HG02642 (cell line): ENCODE measurements at regions not wholly inside any gene's neighbourhood (a gene's known extent, or its start where the extent isn't known, plus 50 kb on each side); places are given as distances from the start of the nearest gene placed in this dataset.
"Not testable (repeated sequence)": the region's sequence is repeated elsewhere in the genome, so short reads cannot be mapped to it uniquely, and the experiment has no call there.

ENCODE experiments used
- ATAC-seq: cut with Tn5 transposase; IDR thresholded peaks from one replicate; pipeline ENCODE4 v1.9.1; 2021; ENCODE audit warnings: mild to moderate bottlenecking; ENCODE audit not compliant: unreplicated experiment, poor library complexity

DNA sequence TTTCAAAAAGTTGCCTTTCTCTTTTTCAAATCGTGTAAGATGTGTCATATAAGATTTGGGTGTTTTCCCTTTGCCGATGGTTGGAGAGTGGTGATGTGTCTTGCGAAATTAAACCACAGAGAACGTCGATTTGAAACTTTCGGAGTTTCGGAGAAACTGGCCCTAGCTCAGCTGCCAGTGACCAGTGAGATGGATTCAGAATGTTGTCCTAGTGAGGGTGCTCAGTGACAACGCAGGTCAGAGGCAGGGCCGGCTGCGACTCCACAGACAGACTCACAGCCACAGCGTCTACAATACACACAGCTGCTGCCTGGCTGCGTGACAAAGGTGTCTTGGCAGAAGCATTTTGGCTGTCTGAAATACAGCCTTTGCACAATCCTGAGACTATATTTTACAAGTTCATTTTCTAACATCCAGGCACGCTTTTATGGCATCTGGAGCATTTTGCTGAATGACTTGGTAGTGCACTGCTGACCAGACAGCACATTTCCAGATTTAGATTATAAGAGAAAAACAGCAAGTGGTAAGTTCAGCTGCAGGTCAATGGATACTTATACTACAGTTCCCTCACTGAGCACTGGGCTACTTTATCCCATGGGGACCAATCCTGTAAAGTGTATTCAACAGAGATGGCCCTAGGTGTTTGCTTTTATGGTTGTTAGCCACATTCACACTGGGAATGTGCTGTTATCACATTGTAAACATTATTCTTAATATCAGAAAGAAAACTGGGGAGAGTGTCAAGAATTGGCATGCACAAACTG is 207.5 kb downstream of the KCNRG start:
- ATAC-seq, result no peak

DNA sequence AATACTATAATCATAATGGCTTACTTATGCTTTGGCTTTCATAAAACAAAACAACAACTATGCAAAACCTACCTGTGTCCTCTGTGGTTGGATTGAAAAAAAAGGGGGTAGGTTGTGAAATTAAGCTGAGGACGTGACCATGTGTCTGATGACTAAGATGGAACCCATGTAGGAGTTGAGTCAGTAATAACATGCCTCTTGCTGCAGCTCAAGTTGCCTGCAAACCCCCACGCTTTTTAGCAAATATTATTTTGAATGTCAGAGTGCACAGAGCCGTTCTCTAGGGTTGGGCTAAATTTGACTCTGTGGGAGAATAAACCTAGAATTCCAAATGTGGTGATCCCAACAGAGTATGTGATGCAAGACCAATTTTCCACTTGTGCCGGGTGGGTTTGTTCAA is 209.3 kb downstream of the KCNRG start:
- ATAC-seq, result peak; percentile 73

DNA sequence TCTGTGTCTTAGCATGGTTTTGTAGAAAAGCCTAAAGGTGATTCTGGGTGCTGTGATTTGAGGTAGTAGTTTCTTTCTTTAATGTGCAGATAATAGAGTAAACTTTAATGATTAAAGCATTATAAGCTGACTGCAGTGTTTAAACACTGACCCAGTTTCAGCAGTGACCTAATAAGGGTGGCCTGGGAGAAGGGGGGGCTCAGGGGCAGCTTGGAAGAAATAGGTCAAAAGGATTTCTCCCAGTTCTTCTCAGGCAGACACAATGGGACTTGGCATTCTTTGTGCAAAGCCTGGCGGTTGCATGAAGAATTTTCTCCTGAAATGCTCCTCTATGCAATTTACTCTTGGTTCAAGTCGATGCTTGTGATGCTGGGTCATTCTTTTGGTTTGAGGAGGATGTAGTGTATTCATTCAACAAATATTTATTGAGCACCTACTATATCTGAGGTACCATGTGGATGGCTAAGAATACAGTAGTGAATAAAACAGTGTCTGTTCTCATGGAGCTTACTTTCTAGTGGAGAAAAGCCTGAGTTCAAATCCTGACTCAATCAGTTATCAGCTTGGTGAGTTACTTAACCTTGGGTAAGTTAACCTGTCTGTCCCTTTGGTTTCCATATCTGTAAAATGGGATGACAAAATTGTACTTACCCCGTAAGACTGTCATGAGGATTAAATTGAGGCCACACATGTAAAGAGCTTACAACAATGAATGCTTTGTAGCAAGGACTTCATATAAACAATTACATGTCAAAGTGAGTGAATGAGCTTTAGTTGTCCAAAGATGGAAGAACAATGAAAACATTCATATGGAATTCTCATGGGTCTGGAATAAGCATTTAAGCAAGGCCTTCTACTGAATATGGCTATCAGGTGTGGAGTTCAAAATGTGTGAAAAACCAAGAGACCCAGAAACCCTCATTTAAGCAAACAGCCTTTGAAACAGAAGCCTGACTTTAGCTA is 210.2 kb downstream of the KCNRG start:
- ATAC-seq, result no peak

DNA sequence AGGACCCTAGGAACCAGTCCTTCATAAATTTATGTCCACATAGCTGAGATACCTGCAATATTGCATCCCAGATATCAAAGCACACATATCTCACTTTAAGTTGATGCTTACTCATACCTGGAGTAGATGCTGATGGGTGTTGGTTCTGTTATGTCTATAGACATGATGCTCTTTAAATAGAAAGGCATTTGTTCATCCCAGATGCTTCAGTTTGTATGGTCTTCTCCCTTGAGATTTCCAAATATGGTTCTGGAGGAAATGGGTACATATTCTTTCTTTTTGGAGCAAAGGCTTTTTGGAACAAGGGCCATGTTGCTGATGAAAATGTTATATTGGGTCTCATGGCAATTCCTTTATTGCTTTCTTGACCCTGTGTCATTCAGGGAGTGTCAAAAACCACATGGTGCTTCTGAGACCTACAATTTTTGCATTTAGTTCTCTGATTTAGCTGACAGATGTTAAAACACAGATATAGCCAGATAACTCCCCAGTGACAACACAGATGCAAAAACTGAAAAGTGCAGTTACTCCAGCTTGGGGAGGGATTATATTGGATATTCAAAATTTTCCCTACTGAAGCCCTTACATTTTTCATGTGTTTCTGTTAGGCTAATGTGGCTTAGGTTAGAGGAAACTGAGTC is 211.4 kb downstream of the KCNRG start:
- ATAC-seq, result peak; percentile 61

DNA sequence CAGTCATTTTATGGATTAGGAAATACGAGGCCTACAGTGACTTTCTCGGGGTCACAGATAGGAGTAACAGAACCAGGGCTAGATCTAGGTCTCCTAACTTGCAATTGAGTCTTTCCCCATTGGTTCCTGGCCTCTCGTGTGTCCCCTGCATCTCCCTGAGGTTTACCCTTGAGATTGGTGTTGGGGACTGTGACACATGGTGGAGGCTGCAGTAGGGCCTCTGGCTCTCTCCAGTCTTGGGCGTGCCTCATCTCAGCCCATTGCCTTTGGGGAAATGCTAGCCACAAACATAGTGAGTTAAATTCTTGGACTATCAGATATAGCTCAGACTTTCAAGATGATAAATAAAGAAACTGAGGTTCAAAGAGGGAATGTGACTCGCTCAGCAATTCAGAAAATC is 212.1 kb downstream of the KCNRG start:
- ATAC-seq, result no peak

DNA sequence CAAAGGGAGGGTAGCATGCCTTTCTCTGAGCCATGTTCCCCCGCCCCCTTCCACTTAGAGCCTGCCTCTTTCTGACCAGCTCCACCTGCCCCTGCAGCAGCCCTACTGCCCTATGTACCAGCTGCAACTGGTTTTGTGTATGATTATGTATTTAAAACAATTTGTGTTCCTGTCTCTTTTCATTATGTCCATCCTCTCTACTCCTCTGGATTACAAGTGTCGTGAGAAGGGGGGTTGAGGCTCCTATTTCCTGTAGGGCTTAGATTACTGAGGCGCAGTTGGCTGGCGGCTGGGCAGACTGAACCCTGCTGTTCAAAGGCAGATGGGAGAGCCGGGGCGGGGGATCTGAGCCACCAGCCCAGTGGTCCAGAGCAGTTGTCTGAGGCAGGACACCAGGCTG is 213.3 kb downstream of the KCNRG start:
- ATAC-seq, result no peak

DNA sequence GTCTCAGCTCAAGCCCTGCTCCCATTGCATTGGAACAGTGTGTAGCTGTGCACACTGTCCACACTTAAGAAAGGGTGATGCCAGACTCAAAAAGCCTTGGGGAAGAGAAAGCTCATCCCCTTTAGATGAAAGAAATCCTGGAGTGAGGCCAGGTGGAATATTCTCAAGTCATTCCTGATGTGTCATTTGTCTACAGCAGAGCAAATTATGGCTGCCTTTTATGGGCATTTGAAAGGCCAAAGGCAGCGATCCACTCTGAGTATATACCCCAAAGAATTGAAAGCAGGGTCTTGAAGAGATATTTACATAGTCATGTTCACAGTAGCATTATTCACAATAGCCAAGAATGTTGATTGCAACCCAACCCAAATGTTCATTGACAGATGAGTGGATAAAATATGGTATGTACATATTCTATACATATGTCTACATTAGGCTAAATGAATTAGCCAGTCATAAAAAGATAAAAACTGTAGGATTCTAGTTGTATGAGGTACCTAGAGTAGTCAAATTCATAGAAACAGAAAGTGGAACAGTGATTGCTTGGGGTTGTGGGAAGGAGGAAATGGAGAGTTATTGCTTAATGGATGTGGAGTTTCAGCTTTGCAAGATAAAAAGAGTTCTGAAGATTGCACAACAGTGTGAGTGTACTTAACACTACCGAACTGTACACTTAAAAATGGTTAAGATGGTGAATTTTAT is 214.9 kb downstream of the KCNRG start:
- ATAC-seq, result no peak

DNA sequence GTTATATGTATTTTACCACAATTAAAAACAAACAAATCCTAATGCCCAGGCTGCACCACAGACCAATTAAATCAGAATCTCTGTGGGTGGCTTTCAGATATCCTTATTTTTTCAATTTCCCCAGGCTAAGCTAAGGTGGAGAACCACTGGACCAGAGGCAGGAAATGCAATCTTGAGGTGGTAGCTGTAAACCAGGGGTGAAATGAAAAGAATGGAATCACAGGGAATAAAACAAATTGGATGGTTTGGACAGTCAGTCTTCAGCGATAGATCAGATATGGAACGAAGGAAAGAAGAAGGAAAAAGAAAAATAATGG is 215.4 kb downstream of the KCNRG start:
- no peak for ATAC-seq

DNA sequence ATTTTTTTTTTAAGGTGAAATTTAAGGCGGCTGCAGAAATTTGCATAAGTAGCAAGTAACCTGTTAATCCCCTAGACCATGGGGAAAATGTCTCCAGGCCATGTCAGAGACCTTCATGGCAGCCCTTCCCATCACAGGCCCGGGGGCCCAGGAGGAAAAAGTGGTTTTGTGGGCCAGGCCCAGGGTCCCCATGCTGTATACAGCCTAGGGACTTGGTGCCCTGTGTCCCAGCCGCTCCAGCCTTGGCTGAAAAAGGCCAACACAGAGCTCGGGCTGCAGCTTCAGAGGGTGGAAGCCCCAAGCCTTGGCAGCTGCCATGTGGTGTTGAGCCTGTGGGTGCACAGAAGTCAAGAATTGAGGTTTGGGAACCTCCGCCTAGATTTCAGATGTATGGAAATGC is 218.3 kb downstream of the KCNRG start:
- not testable (repeated sequence) for ATAC-seq

DNA sequence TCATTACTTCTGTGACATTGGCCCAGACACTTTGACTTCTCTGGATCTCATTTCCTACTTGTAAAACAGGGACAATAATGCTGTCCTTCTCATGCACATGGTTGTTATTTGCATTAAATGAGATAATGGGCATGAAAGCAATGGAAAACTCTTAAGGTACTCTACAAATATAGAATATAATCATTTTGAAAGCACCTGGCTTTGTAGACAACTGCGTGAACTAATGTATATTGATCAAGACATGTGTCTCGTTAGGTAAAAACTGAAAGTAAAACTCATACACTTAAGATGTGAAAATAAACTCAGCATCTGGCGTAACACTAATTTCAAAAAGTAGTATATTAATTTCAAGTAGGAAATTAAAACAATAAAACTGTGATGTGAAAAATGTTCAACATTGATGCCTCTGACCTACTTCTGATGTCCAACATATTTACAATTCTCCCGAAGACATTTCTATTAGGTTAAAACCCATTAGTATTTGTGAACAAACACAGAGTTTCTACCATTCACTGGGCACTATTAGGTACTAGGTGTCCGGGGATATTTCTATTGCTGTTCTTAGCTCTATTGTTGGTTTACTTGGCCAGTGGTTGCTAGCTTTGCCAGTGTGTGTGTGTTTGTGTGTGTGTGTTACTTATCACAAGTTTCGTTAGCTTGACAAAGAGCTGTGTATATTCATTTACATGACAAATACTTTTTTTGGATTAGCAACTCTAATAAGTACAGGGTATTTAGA is 220.5 kb downstream of the KCNRG start:
- ATAC-seq, result no peak

DNA sequence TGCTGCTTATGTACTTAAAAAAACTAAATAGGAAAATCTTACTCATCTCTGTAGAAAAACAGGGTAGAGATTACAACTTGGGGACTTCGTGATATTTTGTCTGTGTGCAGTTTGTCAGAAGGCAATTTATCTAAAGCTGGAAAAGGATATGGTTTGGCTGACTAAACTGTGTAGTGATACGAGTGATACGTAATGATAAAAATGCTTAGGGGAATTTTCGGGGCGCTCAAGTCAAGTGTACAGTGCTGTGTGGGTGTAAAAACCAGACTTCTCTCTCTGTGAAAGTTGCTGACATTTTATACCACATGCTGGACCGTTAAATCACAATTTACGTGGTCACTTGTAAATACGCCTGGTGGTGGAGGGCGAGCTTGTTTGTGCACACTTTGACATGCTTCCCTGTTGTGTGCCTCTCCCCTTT is 221.7 kb downstream of the KCNRG start:
- peak; percentile 95 for ATAC-seq

DNA sequence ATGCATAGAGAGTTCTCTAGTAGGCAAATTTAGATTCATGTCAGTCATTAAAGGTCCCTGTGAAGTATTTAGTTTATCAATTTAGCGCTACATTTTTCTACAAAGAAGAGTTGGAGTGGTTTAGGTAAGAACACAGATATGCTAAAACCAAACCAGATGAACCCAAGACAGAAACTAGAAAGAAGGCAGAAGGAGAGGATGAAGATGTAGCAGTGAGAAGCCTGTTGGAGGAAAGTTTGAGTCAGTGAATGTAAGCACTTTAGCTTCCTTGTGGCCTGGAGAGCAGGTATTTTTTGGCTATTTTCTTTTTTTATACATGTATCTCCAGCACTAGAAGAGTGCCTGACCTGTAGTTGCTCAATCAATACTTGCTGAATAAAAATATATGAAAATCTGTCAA is 223.7 kb downstream of the KCNRG start:
- no peak for ATAC-seq

DNA sequence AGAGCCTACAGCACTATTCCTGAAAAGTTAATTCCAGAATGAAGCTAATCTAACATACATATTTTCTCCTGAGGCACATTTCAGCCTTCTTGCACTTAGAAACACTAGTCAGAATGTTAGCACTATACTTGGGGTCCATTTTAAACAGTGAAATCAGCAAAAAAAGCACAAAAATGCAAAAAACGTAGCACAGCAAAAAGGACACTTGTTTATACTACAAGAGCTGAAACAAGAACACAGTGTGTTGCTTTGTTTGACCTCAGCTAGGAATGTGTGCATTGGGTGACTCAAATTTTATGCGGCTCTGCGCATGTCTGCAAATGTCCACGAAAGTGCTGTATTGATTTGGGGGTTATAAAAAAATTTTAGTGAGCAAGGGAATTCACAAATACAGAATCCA is 226.2 kb downstream of the KCNRG start:
- no peak for ATAC-seq

DNA sequence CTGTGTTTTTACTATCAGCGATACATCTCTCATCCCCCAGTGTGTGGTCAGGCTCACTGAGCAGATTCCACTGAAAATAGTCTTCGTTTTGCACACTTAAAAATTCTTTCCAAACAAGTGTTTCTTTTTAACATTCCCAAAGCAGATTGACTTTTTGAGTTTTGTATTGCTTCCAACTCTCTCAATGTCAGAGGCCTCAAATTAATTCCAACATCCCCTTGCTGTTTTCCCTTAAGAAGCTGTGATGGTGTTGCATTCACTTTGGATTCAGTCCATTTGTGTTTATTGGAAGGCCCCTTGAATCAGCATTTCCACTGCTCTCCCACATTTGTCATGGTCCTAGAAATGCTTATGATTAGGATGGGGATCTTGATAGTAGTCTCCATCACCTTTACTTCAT is 228.7 kb downstream of the KCNRG start:
- no peak for ATAC-seq

DNA sequence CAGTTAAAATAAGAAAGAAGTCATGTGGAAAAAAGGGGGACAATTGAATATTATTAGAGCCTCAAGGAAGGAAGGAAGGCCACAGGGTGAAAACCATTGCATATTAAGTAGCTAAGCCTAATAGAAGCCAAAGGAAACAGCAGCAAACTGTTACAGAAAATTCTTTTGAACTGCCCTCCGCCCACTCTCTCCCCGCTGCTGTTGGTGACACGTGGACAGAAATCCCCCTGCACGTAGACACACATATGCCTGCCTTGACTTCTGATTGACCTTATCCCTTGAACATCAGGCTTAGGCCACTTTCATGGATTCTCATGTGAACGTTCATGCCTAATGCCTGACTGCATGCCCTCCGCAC is 229.1 kb downstream of the KCNRG start:
- peak; percentile 19 for ATAC-seq

DNA sequence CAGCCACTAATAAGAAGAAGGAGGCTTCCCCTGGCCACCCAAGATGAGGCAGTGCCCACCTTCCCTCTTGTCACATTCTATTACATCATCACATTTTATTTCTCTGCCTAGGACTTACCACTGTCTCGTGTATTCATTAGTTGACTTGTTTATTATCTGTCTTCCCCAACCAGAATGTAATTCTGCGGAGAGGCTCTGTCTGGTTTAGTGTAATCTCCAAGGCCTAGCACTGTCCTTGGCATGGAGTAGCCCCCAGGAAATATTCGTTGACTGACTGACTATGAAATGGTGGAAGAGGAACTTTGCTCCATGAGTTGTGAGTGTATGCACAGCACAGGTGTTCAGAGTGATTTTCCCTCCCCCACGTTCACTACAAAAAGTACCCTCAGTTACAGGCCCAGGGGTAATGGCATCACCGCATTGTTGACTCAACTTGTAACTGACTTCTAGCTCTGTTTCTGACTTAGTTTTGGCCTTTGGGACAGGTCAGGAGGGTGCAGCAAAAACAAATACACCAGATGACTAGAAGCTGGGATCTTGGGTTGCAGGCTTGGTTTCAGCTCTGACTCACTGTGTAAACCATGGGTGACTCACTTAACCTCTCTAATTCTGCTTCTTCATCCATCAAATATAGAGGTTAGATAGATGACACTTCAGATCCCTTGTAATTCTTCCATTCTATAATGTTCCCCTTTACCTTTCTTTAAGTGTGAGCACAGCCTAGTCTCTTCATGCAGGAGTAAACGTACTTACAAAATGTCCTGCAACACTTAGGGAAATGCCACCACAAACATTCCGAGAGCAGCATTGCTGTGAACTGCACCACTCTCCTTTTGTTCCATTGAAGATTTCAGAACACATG is 229.7 kb downstream of the KCNRG start:
- ATAC-seq, result peak; percentile 89

DNA sequence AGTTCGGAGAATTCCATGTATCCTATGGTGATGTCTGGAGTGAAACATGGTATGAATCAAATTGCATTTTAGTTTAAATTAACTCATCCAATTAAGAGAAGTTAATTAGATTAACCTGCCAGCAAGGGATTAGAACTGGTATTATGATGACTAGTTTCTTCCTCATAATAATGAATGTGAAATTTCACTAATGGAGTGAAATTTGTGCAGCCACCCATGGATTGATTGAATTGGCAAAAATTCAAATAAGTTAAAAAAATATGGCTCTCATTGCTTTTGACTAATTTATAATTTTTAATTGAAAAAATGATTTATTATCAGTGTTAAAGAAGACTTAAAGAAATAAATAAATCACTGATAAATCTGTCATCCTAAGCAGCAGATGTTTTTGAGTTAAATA is 232.0 kb downstream of the KCNRG start:
- ATAC-seq, result no peak

DNA sequence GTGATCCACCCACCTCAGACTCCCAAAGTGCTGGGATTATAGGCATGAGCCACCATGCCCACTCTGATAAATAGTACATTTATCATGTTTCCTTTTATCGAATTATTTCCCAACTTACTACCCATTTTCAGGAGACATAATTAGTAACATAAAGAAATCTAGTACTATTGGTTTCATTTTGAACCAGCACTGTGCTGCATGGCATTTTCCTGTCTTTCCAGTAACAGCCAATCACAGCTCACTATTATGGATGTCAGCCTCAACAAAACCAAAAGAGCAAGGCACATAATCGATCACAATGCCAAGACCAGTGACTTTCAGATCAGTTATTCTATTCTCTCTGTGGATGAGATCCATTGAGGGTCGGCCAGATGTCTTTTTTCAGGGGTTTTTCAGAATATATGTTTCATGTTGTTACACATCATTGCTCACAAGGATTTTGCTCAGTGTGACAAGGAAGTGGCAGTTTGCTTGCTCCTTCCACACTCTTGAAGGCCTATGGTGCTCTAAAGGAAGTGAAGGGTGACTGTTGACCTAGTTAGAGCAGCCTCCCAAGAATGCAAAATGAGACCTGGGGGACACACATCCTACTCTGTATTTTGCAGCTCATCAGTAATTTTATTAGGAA is 233.4 kb downstream of the KCNRG start:
- ATAC-seq, result no peak

DNA sequence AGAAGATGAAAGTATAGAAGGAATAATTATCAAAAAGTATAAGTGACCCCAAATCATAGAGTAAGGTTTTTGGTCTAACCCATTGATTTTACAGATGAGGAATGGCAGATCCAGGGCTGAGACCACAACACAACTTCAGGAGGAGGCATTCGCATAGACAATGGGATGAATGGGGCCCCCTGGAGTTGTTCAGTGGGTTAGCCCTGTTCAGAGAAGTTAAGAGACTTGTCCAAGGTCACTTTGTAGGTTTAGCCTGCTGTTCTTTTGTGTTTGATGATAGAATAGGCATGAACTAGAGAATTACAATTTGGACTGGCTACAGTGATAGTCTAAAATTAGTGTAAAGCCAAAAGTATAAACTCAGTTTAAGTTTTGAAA is 233.9 kb downstream of the KCNRG start:
- no peak for ATAC-seq
